Stimulated activated CD8-positive, alpha-beta memory T cell treated with anti-CD3 and anti-CD28 coated beads, Interleukin-2, amount 100 ng/mL, for 1 hour (primary cell): ENCODE measurements at regions not wholly inside any gene's neighbourhood (a gene's known extent, or its start where the extent isn't known, plus 50 kb on each side); places are given as distances from the start of the nearest gene placed in this dataset.

Experiments
- DNase-seq, 2 donors: peaks; one replicate each; pipeline ENCODE4 v3.0.0-alpha.2; 2020; ENCODE audit warnings: low read depth in 2 of 2

DNA sequence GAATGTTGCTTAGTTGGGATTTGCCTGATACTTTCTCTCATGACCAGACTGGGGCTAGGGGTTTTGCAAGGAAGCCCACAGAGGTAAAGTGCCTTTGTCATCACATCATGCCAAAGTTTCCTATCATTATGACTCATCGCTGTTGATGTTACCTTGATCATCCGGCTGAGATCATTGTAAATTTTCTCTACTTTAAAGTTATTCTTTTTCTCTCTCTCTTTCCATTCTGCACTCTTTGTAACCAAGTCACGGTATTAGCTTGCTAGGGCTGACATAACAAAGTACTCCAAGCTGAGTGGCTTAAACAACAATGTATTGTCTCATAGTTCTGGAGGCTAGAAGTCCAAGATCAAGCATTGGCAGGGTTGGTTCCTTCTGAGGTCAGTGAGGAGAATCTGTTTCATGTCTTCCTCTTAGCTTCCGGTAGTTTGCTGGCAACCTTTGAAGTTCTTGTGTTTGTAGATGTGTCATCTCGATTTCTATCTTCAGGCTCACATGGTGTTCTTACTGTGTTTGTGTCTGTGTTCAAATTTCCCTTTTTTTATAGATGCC is 113.0 kb downstream of the DTHD1 start:
- DNase-seq = no peak

DNA sequence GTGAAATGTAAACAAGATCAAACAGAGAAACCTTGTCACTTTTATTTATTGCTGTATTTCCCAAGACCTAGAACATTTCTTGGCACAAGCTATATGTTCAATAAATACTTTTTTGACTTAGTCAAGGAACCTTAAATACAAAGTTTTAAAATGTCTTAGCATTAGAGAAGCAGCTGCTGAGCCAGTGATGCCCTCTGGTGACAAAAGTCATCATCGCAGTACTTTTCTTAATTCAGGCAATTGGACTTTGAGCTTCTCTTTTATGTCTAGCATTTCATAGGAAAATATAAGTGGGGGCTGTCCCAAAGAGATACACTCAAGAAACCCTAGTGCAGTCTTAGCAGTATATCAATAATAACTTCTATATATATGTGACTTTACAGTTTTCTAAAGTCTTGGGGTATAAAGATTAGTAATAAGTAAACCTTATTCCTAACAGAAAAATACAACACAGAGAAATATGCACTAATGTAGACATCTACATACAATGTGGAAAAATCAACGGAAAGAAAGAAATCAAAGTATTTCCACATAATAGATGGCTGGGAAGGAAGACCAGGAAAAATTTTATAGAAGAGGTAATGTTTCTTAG is 118.4 kb downstream of the DTHD1 start:
- DNase-seq = peak in 1 of 2 donors; percentile 24

GRCh38 chr4:36402008-36402758 is 120.8 kb downstream of the DTHD1 start:
- DNase-seq = no peak

DNA sequence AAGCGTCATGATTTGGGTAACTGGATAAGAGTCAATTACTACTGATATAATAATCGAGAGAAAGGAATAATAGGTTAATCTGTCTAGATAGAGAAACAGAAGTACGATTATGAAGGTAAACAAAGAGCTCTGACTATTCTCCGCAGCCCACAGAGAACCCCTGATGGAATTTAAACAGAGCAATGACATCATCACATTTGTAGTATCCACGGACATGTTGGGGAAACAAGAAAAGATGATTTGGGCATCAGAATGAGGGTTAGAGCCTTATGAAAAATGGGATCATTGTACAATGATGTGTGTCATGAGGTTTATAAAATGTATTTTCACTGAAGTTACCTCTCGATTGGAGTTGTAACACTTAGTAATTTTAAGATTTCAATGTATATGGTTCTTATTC is 129.9 kb downstream of the DTHD1 start:
- DNase-seq = no peak

- DNase-seq = no peak
Measured at GRCh38 chr4:36414248-36414647, 132.8 kb downstream of the DTHD1 start.

DNA sequence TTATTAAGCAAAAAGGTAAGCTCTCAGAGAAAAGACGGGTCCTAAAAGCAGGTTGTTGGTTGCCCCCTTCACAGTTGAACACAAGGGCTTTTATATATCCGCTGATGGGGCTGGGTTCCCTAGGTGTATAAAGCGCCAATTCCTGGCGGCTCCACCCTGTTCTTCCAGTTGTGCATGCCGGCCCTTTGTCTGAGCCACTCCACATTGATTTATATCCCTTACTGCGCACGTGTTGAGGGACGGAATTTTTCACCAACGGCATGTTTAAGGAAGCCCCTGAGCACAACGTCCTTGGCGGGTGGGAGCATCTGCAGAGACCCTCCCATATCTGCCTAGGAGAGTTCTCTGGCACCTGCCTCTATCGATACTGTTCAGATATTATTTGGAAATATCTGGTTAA is 135.7 kb downstream of the DTHD1 start:
- no peak for DNase-seq

- DNase-seq = no peak
Measured at GRCh38 chr4:36420111-36420679, 138.8 kb downstream of the DTHD1 start.

DNA sequence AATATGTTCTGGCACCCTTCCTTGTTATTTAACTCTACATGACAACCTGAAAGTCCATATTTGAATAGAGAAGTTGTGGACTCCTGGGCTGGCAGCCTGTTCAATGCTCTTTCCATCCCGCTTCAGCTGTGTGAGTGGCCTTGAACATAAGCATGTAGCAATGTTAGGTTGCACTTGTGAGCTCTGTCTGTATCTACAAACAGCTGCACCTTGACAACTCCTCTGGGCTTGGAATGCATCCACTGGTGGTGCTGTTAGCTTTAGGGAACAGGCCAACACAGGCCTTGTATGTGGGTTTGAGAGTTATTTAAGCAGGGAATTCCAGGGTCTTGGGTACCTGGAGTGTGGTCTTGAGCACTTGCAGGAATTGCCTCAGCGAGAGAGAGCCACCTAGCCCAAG is 141.2 kb downstream of the DTHD1 start:
- no peak for DNase-seq

GRCh38 chr4:36426741-36427140 is 145.3 kb downstream of the DTHD1 start:
- no peak for DNase-seq

- no peak for DNase-seq
Measured at GRCh38 chr4:36427696-36428095, 146.3 kb downstream of the DTHD1 start.

DNA sequence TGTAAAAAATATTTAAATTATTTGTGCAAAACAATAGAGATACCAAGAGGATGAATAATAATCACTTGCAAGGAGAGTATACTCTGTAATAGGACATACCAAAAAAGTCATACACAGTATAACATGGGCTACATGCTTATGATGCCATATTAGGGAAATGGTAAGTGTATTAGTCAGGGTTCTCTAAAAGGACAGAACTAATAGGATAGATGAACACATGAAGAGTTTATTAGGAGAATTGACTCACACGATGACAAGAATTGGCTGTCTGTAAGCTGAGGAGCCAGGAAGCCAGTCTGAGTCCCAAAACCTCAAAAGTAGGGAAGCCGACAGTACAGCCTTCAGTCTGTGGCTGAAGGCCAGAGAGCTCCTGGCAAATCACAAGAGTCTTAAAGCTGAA is 151.2 kb downstream of the DTHD1 start:
- DNase-seq = no peak

- no peak for DNase-seq
Measured at GRCh38 chr4:36439556-36439955, 158.1 kb downstream of the DTHD1 start.

DNA sequence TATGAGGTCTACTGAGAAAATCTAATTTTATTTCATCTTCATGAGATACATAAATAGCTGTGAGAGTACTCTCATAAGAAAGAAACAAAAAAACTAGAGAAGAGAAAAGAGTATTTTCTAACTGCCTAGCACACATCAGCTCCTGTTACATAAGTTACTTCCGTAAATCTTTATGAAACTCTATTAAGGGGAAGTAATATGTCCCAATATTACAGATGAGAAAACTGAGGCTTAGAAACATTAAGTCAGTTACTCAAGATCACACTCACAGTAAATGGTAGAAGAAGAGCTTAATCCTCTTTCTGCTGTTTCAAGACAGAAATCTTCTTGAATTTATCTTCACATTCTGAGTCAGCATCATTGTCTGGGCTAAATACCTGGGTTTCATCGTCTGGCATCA is 164.1 kb downstream of the DTHD1 start:
- DNase-seq = no peak

- no peak for DNase-seq
Measured at GRCh38 chr4:36446275-36446674, 164.9 kb downstream of the DTHD1 start.

DNA sequence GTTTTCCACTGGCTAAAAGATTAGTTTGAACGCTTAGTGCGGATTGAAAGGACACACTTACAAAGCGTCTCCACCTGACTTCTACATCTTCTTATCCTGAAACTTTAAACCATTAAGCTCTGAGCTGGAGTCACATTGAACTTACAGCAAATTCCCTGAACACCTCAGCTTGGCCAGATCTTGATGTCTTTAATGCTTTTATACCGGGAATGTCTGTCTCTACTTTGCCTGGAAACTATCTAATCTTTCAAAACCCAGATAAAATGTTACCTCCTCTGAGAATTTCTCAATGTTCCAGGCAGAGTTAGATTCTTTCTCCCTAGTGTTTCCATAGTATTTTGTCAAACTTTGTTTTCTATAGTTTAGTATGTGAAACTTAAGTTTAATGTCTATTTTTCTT is 179.9 kb downstream of the DTHD1 start:
- no peak for DNase-seq

DNA sequence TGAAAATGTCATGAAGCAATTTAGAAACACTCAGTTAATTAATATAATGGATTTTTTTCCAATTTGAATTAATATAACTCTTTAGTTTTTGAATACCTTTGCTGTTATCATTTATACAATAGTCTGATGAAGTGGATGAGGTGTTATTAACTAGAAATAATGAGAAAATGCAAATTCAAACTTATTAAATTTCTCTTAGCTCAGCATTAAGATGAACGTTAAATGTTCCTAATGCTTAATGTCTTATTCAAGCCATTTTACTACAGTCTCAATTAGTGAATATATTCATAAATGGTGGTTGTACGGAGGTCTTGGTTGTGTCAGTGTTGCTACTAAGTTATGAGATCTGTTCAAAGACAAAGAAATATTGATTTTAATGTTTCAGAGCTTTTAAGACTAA is 186.3 kb downstream of the DTHD1 start:
- DNase-seq = no peak

GRCh38 chr4:36471903-36472302 is 190.5 kb downstream of the DTHD1 start:
- DNase-seq = no peak

- no peak for DNase-seq
Measured at GRCh38 chr4:36476135-36476534, 194.7 kb downstream of the DTHD1 start.

DNA sequence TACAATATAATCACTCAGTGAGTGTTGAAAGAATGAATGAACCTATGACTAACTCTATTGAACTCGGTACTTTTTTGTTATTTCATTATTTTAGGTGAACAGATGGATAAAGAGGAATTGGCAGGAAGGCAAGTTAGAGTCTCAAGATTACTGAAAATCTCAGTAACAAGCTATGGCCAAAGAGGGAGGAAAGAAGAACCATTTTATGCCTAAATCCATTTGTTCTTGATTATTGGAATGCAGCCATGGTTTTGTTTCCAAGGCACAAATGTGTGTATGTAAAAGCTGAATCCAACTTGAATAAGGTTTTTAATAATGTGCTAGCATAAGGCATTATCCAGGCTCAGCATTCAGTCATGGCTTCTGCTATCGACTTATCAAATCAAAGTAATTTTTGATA is 196.4 kb downstream of the DTHD1 start:
- DNase-seq = no peak

GRCh38 chr4:36485885-36486284 is 204.5 kb downstream of the DTHD1 start:
- DNase-seq = no peak

DNA sequence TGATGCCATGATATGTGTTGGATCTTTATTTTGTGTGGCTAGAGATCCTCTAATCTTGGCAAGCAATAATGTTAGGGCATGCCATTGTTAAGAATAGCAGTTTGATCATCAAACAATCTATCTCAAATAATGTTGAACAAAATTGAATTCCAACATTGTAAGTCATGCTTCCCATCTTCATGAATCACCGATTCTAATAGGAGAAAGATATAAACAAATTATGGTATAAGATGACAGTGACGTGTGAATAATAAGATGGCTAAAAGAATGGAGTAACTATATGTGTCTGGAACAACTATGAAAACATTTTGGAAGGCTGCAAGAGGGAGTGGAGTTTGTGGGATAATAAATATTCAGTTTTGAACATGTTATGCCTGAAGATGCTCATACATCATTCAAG is 208.4 kb downstream of the DTHD1 start:
- DNase-seq = no peak

GRCh38 chr4:36492041-36492440 is 210.6 kb downstream of the DTHD1 start:
- DNase-seq = no peak

DNA sequence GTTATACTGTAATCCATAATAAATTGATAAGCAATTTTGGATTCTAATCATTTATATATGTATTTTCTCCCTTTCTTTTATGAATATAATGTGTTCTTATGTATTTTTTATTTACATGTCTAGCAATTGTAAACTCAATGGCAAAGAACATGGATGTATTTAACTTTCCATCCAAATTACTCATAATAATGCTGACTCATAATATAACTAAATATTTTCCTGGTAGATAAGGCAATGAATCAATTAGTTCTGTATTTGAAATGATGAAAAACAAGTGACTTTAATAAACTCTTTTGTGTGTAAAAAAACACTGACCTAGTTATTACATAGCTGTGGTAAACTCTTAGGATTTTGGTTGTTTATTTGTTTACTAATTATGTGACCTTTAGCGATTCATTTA is 211.2 kb downstream of the DTHD1 start:
- no peak for DNase-seq
